ENCODE measurements at regions not wholly inside any gene's neighbourhood (a gene's known extent, or its start where the extent isn't known, plus 50 kb on each side); places are given as distances from the start of the nearest gene placed in this dataset.

- DNase-seq: no peak
- Histone ChIP-seq H3K18ac (ENCODE audit: low read depth in 1 of 2, low read length in 2 of 2) (no peak overlapping the region), H3K27me3 (ENCODE audit: control insufficient read depth in 1 of 2, insufficient read depth in 1 of 2, low read length in 2 of 2) (peaks cover 0 to 40% of the 10 kb centered on the region in 2 experiments), H2AK5ac (ENCODE audit: low read length, severe bottlenecking) (no peak overlapping the region), H3K23ac (ENCODE audit: low read length in 2 of 2) (no peak overlapping the region), H3K9me3 (ENCODE audit: control insufficient read depth, low read length) (no peaks in the 10 kb centered on the region), H3K9ac (ENCODE audit: low read length) (no peak overlapping the region), H4K8ac (ENCODE audit: low read length) (no peak overlapping the region), H3K4me1 (ENCODE audit: control insufficient read depth, insufficient read depth, low read depth, low read length) (peaks cover 5% of the 10 kb centered on the region), H3K27ac (ENCODE audit: low read length, poor library complexity, severe bottlenecking) (no peak overlapping the region), H2BK5ac (ENCODE audit: low read depth, low read length, poor library complexity, severe bottlenecking) (no peak overlapping the region), H3K4ac (ENCODE audit: low read depth in 1 of 2, low read length in 2 of 2) (no peak overlapping the region), H2BK120ac (ENCODE audit: low read depth, low read length) (no peak overlapping the region), H2BK15ac (ENCODE audit: low read depth, poor library complexity, severe bottlenecking) (no peak overlapping the region), H3K4me3 (ENCODE audit: insufficient read depth in 1 of 2, low read depth in 1 of 2, low read length in 2 of 2) (no peak overlapping the region), H3K79me1 (replicated peaks; ENCODE audit: low read length, poor library complexity, severe bottlenecking) (no peaks in the 10 kb centered on the region), H2AFZ (ENCODE audit: low read depth, low read length) (no peak overlapping the region), H4K91ac (ENCODE audit: low read length) (no peak overlapping the region), H3K36me3 (ENCODE audit: control insufficient read depth in 1 of 2, insufficient read depth in 2 of 2, low read depth in 1 of 2, low read length in 2 of 2) (no peaks in the 10 kb centered on the region), H3K14ac (ENCODE audit: low read length in 2 of 2) (no peak overlapping the region), H2BK12ac (ENCODE audit: low read length in 2 of 2) (no peak overlapping the region), H3K4me2 (ENCODE audit: low read length, poor library complexity, severe bottlenecking) (no peak overlapping the region)
- WGBS: 92% methylated on average over 11 of the region's 12 CpGs
These were observed 57.6 kb downstream of the FOXL1 start for GRCh38 chr16:86635926-86636325.

GRCh38 chr16:86637744-86638143 lies 59.4 kb downstream of the FOXL1 start:
- H3K14ac ChIP-seq (ENCODE audit: low read length in 2 of 2): no peak overlapping the region
- H3K36me3 ChIP-seq (ENCODE audit: control insufficient read depth in 1 of 2, insufficient read depth in 2 of 2, low read depth in 1 of 2, low read length in 2 of 2): no peaks in the 10 kb centered on the region
- H3K4me1 ChIP-seq (ENCODE audit: control insufficient read depth, insufficient read depth, low read depth, low read length): peaks cover 2% of the 10 kb centered on the region
- DNase-seq: no peak
- WGBS: 40% methylated on average over 2 of the region's 2 CpGs
- H2AFZ ChIP-seq (ENCODE audit: low read depth, low read length): no peak overlapping the region
- no peak overlapping the region for H3K9ac ChIP-seq (ENCODE audit: low read length)
- H2BK5ac ChIP-seq (ENCODE audit: low read depth, low read length, poor library complexity, severe bottlenecking): no peak overlapping the region
- no peaks in the 10 kb centered on the region for H3K9me3 ChIP-seq (ENCODE audit: control insufficient read depth, low read length)
- H4K91ac ChIP-seq (ENCODE audit: low read length): no peak overlapping the region
- H3K18ac ChIP-seq (ENCODE audit: low read depth in 1 of 2, low read length in 2 of 2): no peak overlapping the region
- no peak overlapping the region for H4K8ac ChIP-seq (ENCODE audit: low read length)
- H2BK15ac ChIP-seq (ENCODE audit: low read depth, poor library complexity, severe bottlenecking): no peak overlapping the region
- H2BK120ac ChIP-seq (ENCODE audit: low read depth, low read length): no peak overlapping the region
- peaks cover 0 to 42% of the 10 kb centered on the region in 2 experiments for H3K27me3 ChIP-seq (ENCODE audit: control insufficient read depth in 1 of 2, insufficient read depth in 1 of 2, low read length in 2 of 2)
- no peaks in the 10 kb centered on the region for H3K79me1 ChIP-seq (replicated peaks; ENCODE audit: low read length, poor library complexity, severe bottlenecking)
- H2BK12ac ChIP-seq (ENCODE audit: low read length in 2 of 2): no peak overlapping the region
- H3K4me2 ChIP-seq (ENCODE audit: low read length, poor library complexity, severe bottlenecking): no peak overlapping the region
- no peak overlapping the region for H3K23ac ChIP-seq (ENCODE audit: low read length in 2 of 2)
- no peak overlapping the region for H3K27ac ChIP-seq (ENCODE audit: low read length, poor library complexity, severe bottlenecking)
- no peak overlapping the region for H3K4ac ChIP-seq (ENCODE audit: low read depth in 1 of 2, low read length in 2 of 2)
- no peak overlapping the region for H3K4me3 ChIP-seq (ENCODE audit: insufficient read depth in 1 of 2, low read depth in 1 of 2, low read length in 2 of 2)
- H2AK5ac ChIP-seq (ENCODE audit: low read length, severe bottlenecking): no peak overlapping the region

GRCh38 chr16:86638642-86639041 lies 60.3 kb downstream of the FOXL1 start:
- Histone ChIP-seq H3K4me1 (ENCODE audit: control insufficient read depth, insufficient read depth, low read depth, low read length) (peaks cover 2% of the 10 kb centered on the region), H3K9ac (ENCODE audit: low read length) (no peak overlapping the region), H4K91ac (ENCODE audit: low read length) (no peak overlapping the region), H4K8ac (ENCODE audit: low read length) (no peak overlapping the region), H3K9me3 (ENCODE audit: control insufficient read depth, low read length) (no peaks in the 10 kb centered on the region), H3K23ac (ENCODE audit: low read length in 2 of 2) (no peak overlapping the region), H2BK5ac (ENCODE audit: low read depth, low read length, poor library complexity, severe bottlenecking) (no peak overlapping the region), H2BK15ac (ENCODE audit: low read depth, poor library complexity, severe bottlenecking) (no peak overlapping the region), H3K27me3 (ENCODE audit: control insufficient read depth in 1 of 2, insufficient read depth in 1 of 2, low read length in 2 of 2) (peaks cover 0 to 42% of the 10 kb centered on the region in 2 experiments), H2BK120ac (ENCODE audit: low read depth, low read length) (no peak overlapping the region), H2AK5ac (ENCODE audit: low read length, severe bottlenecking) (no peak overlapping the region), H3K4me3 (ENCODE audit: insufficient read depth in 1 of 2, low read depth in 1 of 2, low read length in 2 of 2) (no peak overlapping the region), H3K18ac (ENCODE audit: low read depth in 1 of 2, low read length in 2 of 2) (no peak overlapping the region), H3K4ac (ENCODE audit: low read depth in 1 of 2, low read length in 2 of 2) (no peak overlapping the region), H3K4me2 (ENCODE audit: low read length, poor library complexity, severe bottlenecking) (no peak overlapping the region), H3K36me3 (ENCODE audit: control insufficient read depth in 1 of 2, insufficient read depth in 2 of 2, low read depth in 1 of 2, low read length in 2 of 2) (no peaks in the 10 kb centered on the region), H3K79me1 (replicated peaks; ENCODE audit: low read length, poor library complexity, severe bottlenecking) (no peaks in the 10 kb centered on the region), H3K14ac (ENCODE audit: low read length in 2 of 2) (no peak overlapping the region), H3K27ac (ENCODE audit: low read length, poor library complexity, severe bottlenecking) (no peak overlapping the region), H2AFZ (ENCODE audit: low read depth, low read length) (no peak overlapping the region), H2BK12ac (ENCODE audit: low read length in 2 of 2) (no peak overlapping the region)
- 93% methylated on average over 10 of the region's 10 CpGs for WGBS
- DNase-seq: no peak

GRCh38 chr16:86639354-86639753 lies 61.0 kb downstream of the FOXL1 start:
- H3K36me3 ChIP-seq (ENCODE audit: control insufficient read depth in 1 of 2, insufficient read depth in 2 of 2, low read depth in 1 of 2, low read length in 2 of 2): no peaks in the 10 kb centered on the region
- H3K18ac ChIP-seq (ENCODE audit: low read depth in 1 of 2, low read length in 2 of 2): no peak overlapping the region
- no peak overlapping the region for H2BK15ac ChIP-seq (ENCODE audit: low read depth, poor library complexity, severe bottlenecking)
- H3K14ac ChIP-seq (ENCODE audit: low read length in 2 of 2): peak overlapping the region in 1 of 2 experiments; percentile 11
- H3K27me3 ChIP-seq (ENCODE audit: control insufficient read depth in 1 of 2, insufficient read depth in 1 of 2, low read length in 2 of 2): peaks cover 0 to 42% of the 10 kb centered on the region in 2 experiments
- no peak overlapping the region for H3K4me3 ChIP-seq (ENCODE audit: insufficient read depth in 1 of 2, low read depth in 1 of 2, low read length in 2 of 2)
- no peak overlapping the region for H4K8ac ChIP-seq (ENCODE audit: low read length)
- no peaks in the 10 kb centered on the region for H3K79me1 ChIP-seq (replicated peaks; ENCODE audit: low read length, poor library complexity, severe bottlenecking)
- no peaks in the 10 kb centered on the region for H3K9me3 ChIP-seq (ENCODE audit: control insufficient read depth, low read length)
- no peak overlapping the region for H3K4me2 ChIP-seq (ENCODE audit: low read length, poor library complexity, severe bottlenecking)
- no peak overlapping the region for H2BK5ac ChIP-seq (ENCODE audit: low read depth, low read length, poor library complexity, severe bottlenecking)
- H2AFZ ChIP-seq (ENCODE audit: low read depth, low read length): no peak overlapping the region
- H2AK5ac ChIP-seq (ENCODE audit: low read length, severe bottlenecking): no peak overlapping the region
- peaks cover 2% of the 10 kb centered on the region for H3K4me1 ChIP-seq (ENCODE audit: control insufficient read depth, insufficient read depth, low read depth, low read length)
- no peak overlapping the region for H2BK120ac ChIP-seq (ENCODE audit: low read depth, low read length)
- 95% methylated on average over 12 of the region's 12 CpGs for WGBS
- H3K23ac ChIP-seq (ENCODE audit: low read length in 2 of 2): no peak overlapping the region
- H3K9ac ChIP-seq (ENCODE audit: low read length): no peak overlapping the region
- H4K91ac ChIP-seq (ENCODE audit: low read length): no peak overlapping the region
- no peak for DNase-seq
- no peak overlapping the region for H2BK12ac ChIP-seq (ENCODE audit: low read length in 2 of 2)
- H3K27ac ChIP-seq (ENCODE audit: low read length, poor library complexity, severe bottlenecking): no peak overlapping the region
- H3K4ac ChIP-seq (ENCODE audit: low read depth in 1 of 2, low read length in 2 of 2): no peak overlapping the region

All from mesenchymal stem cell (in vitro differentiated cells and primary cell).